ENCODE measurements at regions not wholly inside any gene's neighbourhood (a gene's known extent, or its start where the extent isn't known, plus 50 kb on each side); places are given as distances from the start of the nearest gene placed in this dataset.

DNA sequence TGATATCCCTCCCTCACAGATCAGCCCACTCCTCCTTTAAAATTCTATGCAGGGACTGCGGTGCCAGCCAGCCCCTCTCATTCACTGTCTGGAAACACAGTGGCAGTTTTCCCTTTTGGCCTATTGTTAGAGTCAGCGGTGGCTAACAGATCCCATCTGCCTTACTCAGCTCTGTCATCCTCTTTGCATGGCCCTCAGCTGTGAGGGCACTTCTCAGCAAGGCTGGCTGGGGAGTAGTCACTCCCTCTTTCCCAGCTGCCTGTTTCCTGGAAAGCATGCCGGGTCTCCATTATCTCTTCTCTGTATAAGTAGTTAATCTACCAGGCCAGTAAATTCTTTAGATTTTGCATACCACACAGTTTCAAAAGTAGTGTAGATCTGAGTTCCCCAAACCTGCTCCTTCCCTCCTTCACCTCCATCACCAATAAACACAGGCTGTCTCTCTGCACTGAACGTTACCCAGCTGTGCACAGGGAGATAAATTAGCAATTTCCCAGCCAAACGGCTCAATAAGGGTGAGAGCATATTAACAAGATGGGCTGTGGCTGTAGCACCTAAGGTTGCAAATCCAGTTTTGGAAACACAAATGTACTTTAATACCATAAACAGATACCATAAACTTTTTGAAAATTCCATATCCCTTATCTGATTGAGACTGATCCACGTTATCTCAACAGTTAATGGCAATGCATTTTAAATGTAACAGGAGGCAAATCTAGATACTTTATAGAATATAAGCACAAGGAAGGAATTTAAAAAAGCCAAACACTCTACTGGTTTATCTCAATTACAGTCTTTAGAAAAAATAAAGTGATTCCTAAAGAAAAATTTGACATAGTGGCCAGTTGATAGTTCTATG is 229.3 kb downstream of the ANKRD50 start:
- TF ChIP-seq, protein P1, sequence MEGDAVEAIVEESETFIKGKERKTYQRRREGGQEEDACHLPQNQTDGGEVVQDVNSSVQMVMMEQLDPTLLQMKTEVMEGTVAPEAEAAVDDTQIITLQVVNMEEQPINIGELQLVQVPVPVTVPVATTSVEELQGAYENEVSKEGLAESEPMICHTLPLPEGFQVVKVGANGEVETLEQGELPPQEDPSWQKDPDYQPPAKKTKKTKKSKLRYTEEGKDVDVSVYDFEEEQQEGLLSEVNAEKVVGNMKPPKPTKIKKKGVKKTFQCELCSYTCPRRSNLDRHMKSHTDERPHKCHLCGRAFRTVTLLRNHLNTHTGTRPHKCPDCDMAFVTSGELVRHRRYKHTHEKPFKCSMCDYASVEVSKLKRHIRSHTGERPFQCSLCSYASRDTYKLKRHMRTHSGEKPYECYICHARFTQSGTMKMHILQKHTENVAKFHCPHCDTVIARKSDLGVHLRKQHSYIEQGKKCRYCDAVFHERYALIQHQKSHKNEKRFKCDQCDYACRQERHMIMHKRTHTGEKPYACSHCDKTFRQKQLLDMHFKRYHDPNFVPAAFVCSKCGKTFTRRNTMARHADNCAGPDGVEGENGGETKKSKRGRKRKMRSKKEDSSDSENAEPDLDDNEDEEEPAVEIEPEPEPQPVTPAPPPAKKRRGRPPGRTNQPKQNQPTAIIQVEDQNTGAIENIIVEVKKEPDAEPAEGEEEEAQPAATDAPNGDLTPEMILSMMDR (IDR thresholded peaks at IDR 0.05), result no peak
- no peak for TF ChIP-seq EZH2 (IDR thresholded peaks at IDR 0.05; ENCODE audit: borderline replicate concordance, insufficient read depth, low read depth, low read length, poor library complexity, severe bottlenecking)

All from B cell (primary cell).